ENCODE measurements at regions not wholly inside any gene's neighbourhood (a gene's known extent, or its start where the extent isn't known, plus 50 kb on each side); places are given as distances from the start of the nearest gene placed in this dataset.

DNA sequence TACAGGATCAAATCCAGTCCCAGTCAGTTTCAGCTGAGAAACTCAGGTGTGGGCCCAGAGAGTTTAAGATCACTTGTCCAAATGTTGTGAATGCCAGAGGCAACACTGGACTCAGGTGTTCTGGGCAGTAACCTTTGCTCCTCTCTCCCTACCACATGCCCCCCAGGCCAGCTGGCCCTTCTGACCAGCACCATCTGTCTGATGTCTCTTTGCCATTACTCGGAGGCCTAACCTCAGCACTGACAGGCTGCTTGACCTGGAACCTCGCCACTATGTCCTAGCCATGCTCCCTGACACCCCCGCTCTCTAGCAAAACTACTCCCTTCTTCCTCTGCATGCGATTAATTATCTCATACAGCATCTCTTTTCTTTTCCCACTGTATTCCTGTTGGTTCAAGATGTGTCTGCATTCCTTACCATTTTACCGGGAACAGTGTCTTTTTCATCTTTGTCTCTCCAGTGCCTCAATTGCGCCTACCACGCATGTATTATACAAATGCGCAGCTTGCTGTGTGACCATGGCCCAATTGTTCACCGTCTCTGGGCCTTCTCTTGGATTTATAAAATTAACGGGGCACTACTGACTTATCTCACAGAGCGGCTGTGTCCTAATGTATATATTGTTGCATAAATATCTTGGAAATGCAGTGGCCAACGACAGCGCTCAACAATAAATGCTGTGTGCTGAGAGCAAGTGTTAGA is 159.5 kb upstream of the IRF2BP2 start:
- Histone ChIP-seq H2BK120ac (ENCODE audit: low read depth, low read length, poor library complexity, severe bottlenecking) (no peak overlapping the region), H2BK5ac (ENCODE audit: insufficient read length, low read length) (no peak overlapping the region), H2AK5ac (ENCODE audit: insufficient read length, low read length) (no peak overlapping the region), H4K91ac (ENCODE audit: insufficient read length, low read depth, low read length) (no peak overlapping the region), H3K79me1 (ENCODE audit: insufficient read depth, low read depth, low read length, poor library complexity, severe bottlenecking) (no peaks in the 10 kb centered on the region), H2BK15ac (ENCODE audit: low read depth, low read length) (no peak overlapping the region), H3K56ac (ENCODE audit: insufficient read length, low read depth, low read length) (no peak overlapping the region), H4K20me1 (ENCODE audit: control insufficient read depth, insufficient read depth, insufficient read length) (no peaks in the 10 kb centered on the region), H3K9me3 (ENCODE audit: control insufficient read depth, low read depth, low read length) (no peaks in the 10 kb centered on the region), H4K5ac (ENCODE audit: insufficient read length, low read depth, low read length) (no peak overlapping the region), H2AFZ (ENCODE audit: low read length) (no peak overlapping the region), H2BK12ac (ENCODE audit: insufficient read length, low read depth, low read length) (no peak overlapping the region), H3K79me2 (ENCODE audit: insufficient read depth, low read length) (no peaks in the 10 kb centered on the region), H3K4ac (ENCODE audit: low read depth, low read length) (no peak overlapping the region), H3K23ac (ENCODE audit: insufficient read length, low read depth, low read length) (no peak overlapping the region), H3K4me1 (ENCODE audit: insufficient read depth, low read length) (peaks cover 3% of the 10 kb centered on the region), H3K9ac (ENCODE audit: extremely low read depth, insufficient read length, low read length) (no peak overlapping the region), H2BK20ac (ENCODE audit: low read depth, low read length, poor library complexity, severe bottlenecking) (no peak overlapping the region), H3K27ac (ENCODE audit: insufficient read length, low read depth, low read length) (no peak overlapping the region), H3K18ac (ENCODE audit: insufficient read length, low read depth, low read length) (no peak overlapping the region), H3K4me2 (ENCODE audit: insufficient read depth, insufficient read length, low read length) (no peak overlapping the region), H4K8ac (replicated peaks; ENCODE audit: insufficient read length, low read depth, low read length) (no peak overlapping the region), H3T11ph (ENCODE audit: low read length) (no peak overlapping the region), H3K27me3 (ENCODE audit: insufficient read depth, low read length) (no peaks in the 10 kb centered on the region), H3K23me2 (ENCODE audit: insufficient read length, low read depth, low read length, poor library complexity, severe bottlenecking) (no peaks in the 10 kb centered on the region), H3K14ac (ENCODE audit: insufficient read depth, low read length) (no peak overlapping the region)
- no peaks in the 10 kb centered on the region; a peak in 1 of 7 replicates for H3K36me3 Mint-ChIP-seq (ENCODE audit: insufficient read depth in 1 of 3, low read depth in 3 of 3)
- no peak for DNase-seq
- TF ChIP-seq, protein P1, sequence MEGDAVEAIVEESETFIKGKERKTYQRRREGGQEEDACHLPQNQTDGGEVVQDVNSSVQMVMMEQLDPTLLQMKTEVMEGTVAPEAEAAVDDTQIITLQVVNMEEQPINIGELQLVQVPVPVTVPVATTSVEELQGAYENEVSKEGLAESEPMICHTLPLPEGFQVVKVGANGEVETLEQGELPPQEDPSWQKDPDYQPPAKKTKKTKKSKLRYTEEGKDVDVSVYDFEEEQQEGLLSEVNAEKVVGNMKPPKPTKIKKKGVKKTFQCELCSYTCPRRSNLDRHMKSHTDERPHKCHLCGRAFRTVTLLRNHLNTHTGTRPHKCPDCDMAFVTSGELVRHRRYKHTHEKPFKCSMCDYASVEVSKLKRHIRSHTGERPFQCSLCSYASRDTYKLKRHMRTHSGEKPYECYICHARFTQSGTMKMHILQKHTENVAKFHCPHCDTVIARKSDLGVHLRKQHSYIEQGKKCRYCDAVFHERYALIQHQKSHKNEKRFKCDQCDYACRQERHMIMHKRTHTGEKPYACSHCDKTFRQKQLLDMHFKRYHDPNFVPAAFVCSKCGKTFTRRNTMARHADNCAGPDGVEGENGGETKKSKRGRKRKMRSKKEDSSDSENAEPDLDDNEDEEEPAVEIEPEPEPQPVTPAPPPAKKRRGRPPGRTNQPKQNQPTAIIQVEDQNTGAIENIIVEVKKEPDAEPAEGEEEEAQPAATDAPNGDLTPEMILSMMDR (conservative IDR thresholded peaks at IDR 0.05): no peak
- peaks cover 2 to 3% of the 10 kb centered on the region in 2 experiments; a peak in 2 of 5 replicates for H3K9me3 Mint-ChIP-seq
- no peak overlapping the region for H3K4me3 Mint-ChIP-seq
- H3K27me3 Mint-ChIP-seq (ENCODE audit: low read depth): peaks cover 16% of the 10 kb centered on the region
- peaks cover 21 to 31% of the 10 kb centered on the region in 2 experiments for H3K4me1 Mint-ChIP-seq
- no peak overlapping the region; a peak in 1 of 7 replicates for H3K27ac Mint-ChIP-seq
- no CpG with 5 or more reads among the region's 13 CpGs for WGBS (ENCODE audit: extremely low coverage, insufficient read length, low lambda C conversion rate)

Data from H9 (cell line).